ENCODE measurements at regions not wholly inside any gene's neighbourhood (a gene's known extent, or its start where the extent isn't known, plus 50 kb on each side); places are given as distances from the start of the nearest gene placed in this dataset.

DNA sequence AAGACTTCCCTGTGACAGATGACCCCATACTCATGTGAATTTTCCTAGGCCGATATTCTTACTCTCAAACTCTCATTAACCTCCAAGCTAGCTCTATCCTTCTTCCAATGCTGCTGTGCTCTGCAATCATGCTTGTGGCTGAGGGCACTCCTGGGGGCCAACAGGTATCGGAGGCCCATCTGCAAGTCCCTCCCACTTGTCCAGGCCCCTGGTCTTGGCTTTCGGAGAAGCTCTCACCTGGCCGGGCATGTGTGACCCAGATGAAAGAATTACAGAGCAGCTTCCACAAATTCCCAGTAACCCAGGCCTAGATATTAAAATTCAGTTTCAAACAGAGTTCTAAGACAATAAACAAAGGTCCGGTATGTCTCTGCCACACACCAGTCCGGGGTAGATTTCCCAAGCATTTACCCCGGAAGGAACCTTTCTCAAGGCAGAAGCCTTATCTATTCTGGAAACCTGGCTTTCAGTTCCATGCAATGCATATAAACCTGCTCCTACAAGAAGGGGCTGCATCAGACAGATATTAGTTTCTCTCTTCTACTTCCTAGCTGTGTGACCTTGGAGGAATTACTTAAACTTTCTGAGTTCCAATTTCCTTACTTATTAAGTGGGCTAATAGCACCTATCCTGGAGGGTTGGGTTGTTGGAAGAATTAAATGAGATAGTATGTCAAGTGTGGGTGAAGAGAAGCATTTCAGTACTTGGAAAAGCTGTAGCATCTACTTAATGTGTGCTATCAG lies 270.8 kb downstream of the PTTG2 start:
- no peak for DNase-seq

DNA sequence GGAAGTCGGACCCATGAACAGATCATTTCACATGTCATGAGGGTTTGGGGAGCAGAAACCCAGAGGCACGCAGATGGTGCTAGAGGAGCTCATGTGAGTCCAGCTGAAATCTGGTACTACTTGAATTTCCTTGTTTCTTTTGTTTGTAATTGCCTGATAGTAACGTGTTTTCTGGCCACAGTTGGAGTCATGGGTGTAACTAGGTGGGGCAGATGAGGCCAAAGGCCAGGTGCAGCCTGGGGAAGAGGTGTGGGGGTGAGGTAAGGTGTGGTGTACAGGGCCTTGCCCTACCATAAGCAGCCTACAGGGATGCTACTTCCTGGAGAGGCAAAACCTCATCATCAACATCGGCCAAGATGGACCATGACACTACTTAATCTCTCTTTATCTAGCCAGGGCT lies 271.4 kb downstream of the PTTG2 start:
- DNase-seq: no peak

DNA sequence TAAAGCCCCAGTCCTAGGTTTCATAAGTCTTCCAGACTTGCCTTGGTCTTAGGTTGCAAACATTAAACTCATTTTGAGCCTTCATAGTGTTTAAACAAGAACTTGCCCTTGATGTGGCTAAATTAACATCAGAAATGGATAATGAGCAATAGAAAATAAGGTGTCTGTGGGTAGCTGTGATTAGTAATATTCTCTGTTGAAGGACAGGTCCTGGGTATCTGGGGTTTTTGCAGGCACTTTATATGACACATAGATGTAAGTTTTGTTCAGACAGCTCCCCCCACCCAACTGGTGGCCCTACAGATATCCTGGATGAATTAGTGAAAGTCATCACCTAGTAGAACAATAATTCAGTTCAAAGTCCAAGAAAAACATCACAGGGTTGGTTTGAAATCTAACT lies 272.5 kb downstream of the PTTG2 start:
- no peak for DNase-seq

DNA sequence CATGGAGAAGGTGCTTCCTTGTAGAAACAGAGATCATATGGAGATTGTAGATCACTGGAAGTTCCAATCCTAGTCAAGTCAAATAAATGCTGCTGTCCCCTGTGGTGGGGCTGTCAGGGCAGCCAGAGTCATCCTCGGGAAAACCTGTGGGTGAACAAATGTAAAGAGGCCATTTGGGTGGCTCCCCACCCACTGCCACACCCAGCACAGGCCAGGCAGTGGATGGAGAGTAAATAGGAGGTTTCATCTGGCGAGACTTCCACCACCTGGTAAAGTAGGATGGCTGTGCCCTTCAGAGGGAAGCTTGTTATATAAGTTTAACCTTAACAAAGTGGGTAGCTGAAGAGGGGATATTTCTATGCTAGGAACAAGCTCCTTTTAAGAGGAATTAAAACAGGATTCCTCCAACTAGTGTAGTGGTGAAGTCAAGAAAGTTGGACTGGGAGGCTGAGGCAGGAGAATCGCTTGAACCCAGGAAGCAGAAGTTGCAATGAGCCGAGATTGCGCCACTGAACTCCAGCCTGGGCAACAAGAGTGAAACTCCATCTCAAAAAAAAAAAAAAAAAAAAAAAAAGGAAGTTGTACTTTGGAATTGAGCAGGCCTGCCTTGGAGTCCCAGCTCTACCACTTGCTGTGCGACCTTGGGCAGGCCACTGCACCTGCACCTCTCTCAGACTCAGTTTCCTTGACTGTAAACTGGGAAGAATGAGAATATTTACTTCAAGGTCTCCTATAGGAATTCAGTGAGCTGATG lies 273.7 kb downstream of the PTTG2 start:
- no peak for DNase-seq

DNA sequence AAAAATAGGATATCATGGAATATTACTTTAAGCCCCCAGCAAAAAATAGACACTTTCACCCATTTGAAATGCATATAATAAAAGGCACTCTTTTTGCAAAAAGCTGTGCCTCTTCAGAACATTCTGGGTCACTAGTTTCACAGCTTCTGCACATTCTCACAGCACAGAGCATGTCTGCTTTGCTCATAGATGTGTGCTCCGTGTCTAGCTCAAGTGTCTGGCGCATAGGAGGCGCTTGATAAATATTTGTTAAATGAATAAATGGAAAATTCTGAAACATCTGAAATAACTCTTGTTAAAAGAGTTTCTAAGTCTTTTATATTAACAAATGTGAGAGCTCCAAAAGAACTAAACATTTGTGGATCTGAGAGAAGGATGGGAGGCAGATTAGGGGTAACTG lies 275.2 kb downstream of the PTTG2 start:
- DNase-seq: no peak

GRCh38 chr4:38236003-38236402 lies 275.8 kb downstream of the PTTG2 start:
- no peak for DNase-seq

- no peak for DNase-seq
These were observed 276.3 kb downstream of the PTTG2 start for GRCh38 chr4:38236503-38236902.

DNA sequence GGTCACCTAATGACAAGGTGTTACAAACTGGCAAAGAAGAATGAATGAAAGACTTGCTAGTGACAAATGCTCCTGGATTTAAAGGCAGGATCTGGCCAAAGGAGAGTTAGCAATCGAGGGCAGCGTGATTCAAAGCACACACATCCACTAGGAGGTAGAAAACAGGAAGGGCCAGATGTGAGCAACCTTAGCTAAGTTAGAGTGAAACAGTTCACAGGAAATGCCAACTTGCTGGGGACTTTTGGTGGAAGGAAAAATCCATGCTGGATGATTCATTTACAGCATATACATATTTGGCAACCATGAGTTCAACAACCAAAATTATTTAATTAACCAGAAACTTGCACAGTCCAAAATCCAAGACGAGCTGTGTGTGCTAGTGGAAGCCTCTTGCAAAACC lies 276.9 kb downstream of the PTTG2 start:
- no peak for DNase-seq

GRCh38 chr4:38241541-38241940 lies 281.3 kb downstream of the PTTG2 start:
- no peak for DNase-seq

DNA sequence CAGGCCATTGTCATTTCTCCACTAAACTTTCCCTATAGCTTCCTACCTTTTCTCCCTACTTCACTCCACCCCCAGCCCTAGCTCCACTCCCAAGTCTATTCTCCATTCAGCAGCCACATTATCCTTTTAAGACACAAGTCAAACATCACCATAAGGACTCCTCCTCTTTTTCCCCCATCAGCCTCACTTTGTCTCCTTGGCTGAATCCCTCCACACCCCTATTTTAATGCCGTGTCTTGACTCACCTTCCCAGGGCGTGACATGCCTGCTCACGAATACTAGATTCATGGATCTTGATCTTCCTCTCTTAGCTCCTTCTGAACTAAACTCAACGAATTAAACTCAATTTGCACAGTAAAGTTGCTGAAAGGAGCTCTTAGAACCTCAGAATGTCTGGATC lies 281.9 kb downstream of the PTTG2 start:
- DNase-seq: no peak

DNA sequence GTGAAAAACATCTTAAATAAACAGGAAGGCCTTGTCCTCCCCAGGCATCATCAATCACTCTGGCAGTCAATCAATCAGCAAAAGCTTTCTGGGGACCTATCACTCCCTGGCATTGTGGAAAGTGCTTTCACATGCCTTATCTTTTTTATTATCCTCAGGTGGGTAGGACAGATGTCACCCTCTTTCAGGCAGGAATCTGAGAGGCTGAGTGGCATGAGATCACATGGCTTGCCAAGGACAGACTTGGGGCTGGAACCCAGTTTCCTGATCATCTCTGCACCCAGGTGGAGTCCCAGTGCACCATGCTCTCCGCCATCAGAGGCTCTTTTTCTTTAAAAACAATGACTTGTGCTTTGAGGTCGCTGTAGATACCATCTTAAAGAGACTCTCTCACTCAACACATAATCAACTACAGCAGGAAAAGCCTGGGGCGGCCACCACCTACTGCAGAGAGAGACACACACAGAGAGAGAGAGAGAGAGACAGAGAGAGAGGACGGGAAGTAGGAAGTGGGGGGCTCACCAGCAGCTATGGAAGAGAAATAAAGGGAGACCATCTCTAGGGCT lies 282.7 kb downstream of the PTTG2 start:
- no peak for DNase-seq

DNA sequence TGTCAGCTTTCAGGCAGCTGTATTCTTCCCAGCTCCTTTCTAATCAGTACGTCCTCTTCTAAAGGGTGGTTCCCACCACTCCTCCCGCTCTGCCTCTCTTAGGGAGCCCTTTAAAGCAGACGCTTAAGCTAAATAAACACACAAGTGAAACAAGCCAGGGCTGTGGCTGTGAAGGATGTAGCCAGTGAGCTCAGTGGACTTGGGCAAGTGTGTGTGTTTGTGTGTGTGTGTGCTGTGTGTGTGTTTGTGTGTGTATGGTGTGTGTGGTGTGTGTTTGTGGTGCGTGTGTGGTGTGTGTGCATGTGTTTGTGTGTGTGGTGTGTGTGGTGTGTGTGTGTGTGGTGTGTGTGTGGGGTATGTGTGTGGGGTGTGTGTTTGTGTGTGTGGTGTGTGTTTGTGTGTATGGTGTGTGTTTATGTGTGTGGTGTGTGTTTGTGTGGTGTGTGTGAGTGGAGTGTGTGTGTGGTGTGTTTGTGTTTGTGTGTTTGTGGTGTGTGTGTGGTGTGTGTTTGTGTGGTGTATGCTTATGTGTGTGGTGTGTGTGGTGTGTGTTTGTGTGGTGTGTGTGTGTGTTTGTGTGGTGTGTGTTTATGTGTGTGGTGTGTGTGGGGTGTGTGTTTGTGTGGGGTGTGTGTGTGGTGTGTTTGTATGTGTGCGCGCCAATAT lies 283.3 kb downstream of the PTTG2 start:
- DNase-seq: no peak

DNA sequence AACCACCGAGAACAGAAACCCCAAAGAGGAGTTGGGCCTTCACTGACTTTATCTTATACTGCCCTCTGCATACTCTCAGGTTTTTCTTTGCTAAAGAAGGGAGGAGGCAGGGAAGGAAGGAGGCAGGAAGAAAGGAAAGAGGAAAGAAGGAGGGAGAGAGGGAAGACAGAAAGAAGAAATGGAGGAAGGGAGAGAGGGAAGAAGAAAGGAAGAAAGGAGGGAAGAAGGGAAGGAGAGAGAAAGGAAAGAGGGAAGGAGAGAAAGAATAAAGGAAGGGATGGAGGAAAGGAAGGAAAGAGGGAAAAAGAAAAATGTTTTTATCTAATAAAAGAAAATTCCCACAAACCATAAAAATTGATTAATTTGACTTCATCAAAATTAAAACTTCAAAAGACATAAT lies 294.6 kb downstream of the PTTG2 start:
- no peak for DNase-seq

- DNase-seq: no peak
These were observed 295.4 kb downstream of the PTTG2 start for GRCh38 chr4:38255572-38255971.

DNA sequence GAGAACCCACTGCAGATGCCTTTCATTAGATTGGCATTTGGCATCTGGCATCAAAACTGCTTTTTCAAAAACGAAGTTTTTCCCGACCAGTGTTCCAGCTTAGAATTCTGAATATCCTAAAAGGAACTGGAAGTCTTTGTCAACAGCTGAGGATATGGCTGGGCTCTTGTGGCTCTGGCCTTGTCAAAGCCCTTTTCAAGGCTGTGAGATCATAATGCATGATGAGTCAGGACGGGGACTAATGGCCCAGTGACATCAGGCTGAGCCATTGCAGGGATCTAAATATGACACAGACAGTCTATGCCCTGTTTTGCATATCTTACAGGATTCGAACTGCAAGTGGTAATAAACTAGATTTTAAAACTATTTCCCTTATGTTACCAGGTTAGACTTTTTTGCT lies 306.4 kb downstream of the PTTG2 start:
- no peak for DNase-seq

- no peak for DNase-seq
These were observed 308.1 kb downstream of the PTTG2 start for GRCh38 chr4:38268108-38268820.

- DNase-seq: no peak
These were observed 308.6 kb downstream of the PTTG2 start for GRCh38 chr4:38268837-38269236.

GRCh38 chr4:38273407-38273806 lies 313.2 kb downstream of the PTTG2 start:
- no peak for DNase-seq

- no peak for DNase-seq
These were observed 315.3 kb downstream of the PTTG2 start for GRCh38 chr4:38275331-38276100.

- no peak for DNase-seq
These were observed 318.1 kb downstream of the PTTG2 start for GRCh38 chr4:38278255-38278654.

- no peak for DNase-seq
These were observed 318.9 kb downstream of the PTTG2 start for GRCh38 chr4:38279077-38279476.

- DNase-seq: no peak
These were observed 319.6 kb downstream of the PTTG2 start for GRCh38 chr4:38279650-38280322.
